ENCODE measurements at regions not wholly inside any gene's neighbourhood (a gene's known extent, or its start where the extent isn't known, plus 50 kb on each side); places are given as distances from the start of the nearest gene placed in this dataset.

- DNase-seq, result no peak
Measured at GRCh38 chr3:19093084-19093483, 55.2 kb upstream of the KCNH8 start.

DNA sequence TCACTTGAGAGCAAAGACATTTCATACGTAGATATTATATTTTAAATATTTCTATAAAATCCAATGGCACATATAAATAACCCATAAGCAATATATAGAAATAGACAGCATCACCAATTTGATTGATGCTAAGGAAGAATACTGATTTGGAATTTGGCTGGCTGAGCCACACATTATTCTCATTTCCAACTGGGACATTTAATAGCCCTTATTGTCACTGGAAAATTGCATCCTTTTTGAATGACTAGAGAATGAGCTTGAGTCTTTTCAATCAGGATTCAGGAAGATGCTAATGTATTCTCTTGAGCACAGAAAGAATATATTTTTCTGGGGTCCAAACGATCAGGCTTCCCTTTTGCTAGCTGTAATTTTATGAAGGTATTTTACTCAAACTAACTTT, 70.9 kb upstream of the KCNH8 start:
- DNase-seq, result no peak

DNA sequence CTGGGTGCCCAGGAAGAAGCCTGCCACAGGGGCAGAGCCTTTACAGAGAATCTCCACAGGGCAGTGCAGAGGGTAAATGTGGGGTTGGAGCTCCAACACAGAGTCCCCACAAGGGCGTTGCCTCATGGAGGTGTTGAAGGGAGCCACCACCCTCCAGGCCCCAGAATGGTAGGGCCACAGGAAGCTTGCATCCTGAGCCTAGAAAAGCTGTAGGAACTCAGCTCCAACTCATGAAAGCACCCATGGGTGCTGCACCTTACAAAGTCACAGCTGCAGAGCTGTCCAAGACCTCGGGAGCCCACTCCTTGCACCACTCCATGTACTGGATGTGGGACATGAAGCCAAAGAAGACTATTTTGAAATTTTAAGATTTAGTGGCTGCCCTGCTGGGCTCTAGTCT, 73.3 kb upstream of the KCNH8 start:
- no peak for DNase-seq

- DNase-seq, result no peak
Measured at GRCh38 chr3:19074257-19074900, 73.9 kb upstream of the KCNH8 start.

DNA sequence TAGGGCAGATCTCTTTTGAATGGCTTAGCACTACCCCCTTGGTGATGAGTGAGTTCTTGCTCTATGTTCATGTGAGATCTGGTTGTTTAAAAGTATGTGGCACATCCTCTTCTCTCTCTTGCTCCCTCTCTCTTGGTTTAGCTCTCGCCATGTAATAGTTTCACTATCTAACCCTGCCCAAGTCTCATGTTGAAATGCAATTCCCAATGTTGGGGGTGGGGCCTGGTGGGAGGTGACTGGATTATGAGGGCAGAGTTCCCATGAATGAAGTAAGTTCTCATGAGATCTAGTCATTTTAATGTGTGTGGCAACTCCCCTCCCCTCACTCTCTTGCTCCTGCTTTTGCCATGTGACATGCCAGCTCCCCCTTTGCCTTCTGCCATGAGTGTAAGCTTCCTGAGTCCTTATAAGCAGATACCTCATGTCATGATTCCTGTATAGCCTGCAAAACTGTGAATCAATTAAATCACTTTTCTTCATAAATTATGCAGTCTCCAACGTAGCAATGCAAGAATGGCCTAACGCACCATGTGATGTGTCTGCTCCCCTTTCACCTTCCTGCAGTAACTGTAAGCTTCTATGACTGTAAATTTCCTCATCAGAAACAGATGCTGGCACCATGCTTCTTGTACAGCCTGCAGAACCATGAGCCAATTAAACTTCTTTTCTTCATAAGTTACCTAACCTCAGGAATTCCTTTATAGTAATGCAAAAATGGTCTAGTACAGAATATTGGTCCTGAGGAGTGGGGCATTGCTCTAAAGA, 74.8 kb upstream of the KCNH8 start:
- no peak for DNase-seq

GRCh38 chr3:19070325-19070724, 78.0 kb upstream of the KCNH8 start:
- DNase-seq, result no peak

DNA sequence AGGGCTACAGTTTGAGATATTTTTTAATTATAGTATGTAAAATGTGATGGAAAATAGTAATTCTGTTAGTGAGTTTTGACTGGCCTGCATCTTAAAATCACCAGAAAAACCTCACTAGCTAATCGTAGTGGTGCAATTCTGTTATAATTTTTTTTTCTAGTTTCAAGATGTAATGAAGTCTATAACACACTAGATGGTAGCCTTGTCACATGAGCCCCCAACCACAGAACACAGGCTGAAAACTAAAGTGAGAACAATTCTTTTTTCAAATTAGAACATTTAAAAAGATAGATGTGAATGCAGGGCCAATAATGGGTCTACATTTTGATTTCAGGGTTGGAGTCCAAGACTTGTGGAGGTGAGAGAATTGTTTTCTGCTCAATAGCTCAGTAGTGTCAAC, 83.3 kb upstream of the KCNH8 start:
- no peak for DNase-seq

DNA sequence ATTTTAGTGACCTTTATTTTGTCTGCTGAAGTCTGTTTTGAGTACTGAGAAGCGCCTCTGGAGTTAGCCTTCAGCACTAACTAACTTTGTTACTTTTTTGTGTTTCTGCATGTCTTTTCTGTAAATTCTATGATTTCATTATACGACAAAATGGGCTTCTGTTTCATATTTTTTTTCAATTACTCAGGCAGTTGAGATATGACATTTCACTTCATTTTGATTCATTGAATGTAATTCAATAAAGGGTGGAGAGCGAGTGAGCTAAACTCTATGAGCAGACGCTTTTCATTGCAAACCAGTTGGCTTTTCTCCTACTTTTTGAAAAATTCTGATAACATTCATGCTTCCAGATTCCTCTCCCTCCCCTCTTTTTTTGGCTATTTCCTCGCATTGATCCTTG, 84.4 kb upstream of the KCNH8 start:
- no peak for DNase-seq

GRCh38 chr3:19060404-19060803, 87.9 kb upstream of the KCNH8 start:
- no peak for DNase-seq

- DNase-seq, result no peak
Measured at GRCh38 chr3:19052874-19053273, 95.4 kb upstream of the KCNH8 start.

DNA sequence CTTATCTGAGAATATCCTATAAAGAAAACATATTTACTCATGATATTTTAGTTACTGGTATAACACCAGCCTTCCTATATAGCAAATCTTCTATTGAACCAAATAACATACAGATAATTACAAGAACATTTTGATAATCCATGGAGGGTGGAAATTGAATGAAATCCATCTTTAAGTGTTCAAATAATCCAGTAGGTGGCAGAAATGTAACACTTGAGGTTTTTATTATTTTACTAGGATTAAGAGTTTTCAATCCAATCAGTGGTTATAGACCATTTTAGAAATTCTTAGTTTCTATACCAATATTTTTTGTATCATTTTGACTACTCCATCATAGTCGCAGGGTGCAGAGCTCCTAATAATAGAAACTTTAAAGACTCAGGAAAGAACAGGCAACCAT, 101.9 kb upstream of the KCNH8 start:
- no peak for DNase-seq

DNA sequence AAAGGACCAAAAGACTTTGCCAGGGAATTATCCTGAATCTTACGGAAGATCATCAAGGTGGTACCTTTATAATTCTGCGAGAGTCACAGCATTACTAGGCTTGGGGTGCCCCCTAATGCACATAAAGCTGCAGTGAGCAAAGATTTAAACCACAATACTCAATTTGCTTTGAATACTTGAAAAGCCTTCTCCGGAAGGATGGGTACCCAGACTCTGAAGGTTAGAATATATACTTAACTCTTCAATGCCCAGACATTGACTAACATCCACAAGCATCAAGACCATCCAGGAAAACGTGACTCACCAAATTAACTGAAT, 117.8 kb upstream of the KCNH8 start:
- DNase-seq, result no peak

DNA sequence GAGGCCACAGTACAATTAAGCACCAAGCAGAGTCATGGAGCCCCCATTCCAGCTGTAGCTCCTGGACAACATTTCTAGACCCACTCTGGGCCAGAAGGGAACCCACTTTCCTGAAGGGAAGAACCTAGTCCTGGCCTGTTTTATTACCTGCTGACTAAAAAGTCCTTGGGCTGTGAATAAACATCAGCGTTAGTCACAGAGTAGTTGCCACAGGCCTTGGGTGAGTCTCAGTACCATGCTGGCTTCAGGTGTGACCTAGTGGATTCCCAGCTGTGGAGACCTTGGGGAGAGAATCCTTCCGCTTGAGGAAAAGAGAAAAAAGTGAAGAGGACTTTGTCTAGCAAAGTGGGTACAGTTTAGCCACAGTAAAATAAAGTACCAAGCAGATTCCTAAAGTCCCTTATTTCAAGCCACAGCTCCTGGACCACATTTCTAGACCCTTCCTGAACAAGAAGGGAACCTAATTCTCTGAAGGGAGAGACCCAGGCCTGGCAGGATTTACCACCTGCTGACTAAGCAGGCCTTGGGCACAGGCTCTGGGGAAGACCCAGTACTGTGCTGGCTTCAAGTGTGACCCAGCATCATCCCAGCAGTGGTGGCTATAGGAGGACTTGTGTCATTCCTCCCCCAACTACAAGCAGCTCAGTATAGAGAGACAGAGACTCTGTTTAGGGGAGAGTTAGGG, 118.3 kb upstream of the KCNH8 start:
- no peak for DNase-seq

- DNase-seq, result no peak
Measured at GRCh38 chr3:19025441-19025840, 122.9 kb upstream of the KCNH8 start.

GRCh38 chr3:19022546-19022945, 125.8 kb upstream of the KCNH8 start:
- no peak for DNase-seq

DNA sequence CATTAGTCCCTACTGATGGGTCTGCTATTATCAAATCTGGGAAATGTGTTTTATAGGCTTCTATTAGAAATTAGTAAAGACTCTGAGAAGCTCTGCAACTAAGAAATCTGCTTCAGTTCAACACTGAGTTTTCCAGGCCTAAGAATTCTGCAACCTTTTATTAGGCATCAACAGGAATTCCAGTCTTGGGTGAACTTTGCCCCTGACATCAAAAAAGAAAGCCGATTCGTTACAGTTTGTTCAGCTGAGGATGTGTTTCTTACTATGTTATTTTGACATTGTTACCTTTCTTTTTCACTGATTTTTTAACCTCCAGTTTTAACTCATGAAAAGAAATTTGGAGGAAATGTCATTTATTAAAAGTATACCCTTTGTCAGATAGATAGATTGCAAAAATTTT, 131.5 kb upstream of the KCNH8 start:
- no peak for DNase-seq

- DNase-seq, result no peak
Measured at GRCh38 chr3:19013879-19014278, 134.4 kb upstream of the KCNH8 start.

GRCh38 chr3:19012846-19013245, 135.5 kb upstream of the KCNH8 start:
- DNase-seq, result no peak

GRCh38 chr3:19002606-19003005, 145.7 kb upstream of the KCNH8 start:
- DNase-seq, result no peak

GRCh38 chr3:18998069-18998468, 150.2 kb upstream of the KCNH8 start:
- DNase-seq, result no peak

DNA sequence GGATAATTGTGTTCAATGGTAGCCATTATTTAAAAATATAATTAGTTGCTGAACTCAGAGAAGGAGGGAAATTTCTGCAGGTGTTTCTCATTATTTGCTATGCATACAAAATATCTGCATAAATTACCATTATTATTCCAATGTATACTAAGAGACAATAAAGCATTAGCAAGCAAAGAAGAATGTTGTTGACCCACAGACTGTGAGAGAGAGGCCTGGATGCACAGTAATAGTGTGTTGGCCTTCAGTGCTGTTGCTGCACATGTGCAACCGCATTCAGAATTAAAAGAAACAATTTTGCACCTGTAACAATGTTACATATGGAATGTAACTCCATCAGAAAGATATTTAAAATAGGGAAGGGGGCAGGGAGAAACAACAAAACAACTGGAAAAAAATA, 155.6 kb upstream of the KCNH8 start:
- DNase-seq, result no peak

GRCh38 chr3:18989237-18989795, 159.0 kb upstream of the KCNH8 start:
- DNase-seq, result no peak

DNA sequence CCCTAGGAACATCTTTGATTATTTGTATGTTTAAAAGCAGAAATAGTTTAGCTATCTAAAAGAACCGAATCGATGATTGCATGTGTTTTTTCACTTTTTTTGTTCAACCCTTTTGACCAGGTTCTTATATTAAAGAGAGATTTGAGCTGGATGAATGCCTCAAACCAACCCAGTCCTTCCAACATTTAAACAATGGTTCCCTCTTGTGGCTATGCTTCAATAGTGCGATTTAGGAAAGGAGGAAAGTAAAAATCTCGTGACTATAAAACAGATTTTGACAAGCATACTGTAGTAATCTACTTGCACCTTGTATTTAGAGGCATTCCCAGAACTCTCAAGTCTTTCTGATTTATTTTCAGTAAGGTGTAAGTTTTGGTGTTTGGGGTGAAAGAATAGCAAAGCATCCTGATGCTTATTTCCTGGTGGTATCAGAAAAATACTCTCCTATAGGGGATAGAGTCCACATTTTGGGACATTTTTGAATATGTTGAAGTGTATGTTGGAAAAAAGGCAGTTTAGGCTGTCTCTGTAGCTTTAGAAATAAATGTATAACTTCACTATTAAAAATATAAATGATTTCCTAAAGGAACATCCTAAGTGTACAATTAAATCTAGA, 159.6 kb upstream of the KCNH8 start:
- no peak for DNase-seq
